ENCODE measurements at regions not wholly inside any gene's neighbourhood (a gene's known extent, or its start where the extent isn't known, plus 50 kb on each side); places are given as distances from the start of the nearest gene placed in this dataset.

DNA sequence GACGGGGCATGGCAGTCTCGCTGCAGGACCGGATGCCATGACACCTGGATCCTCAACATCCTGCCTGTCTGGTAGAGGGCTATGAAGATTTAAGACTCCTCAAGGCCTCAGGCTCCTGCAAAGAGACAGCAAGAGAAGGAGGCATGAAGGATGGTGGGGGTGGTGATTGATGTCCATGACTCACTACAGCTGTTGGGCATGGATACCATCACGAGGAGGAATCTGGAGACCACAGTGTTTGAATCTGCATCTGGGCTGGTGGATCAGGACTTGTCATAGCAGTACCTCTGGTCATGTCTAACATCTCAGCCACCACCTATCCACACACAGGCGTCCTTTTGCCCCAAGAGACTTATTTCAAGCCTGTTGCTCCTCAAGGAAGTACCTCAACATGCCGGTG is 50.2 kb upstream of the WSCD1 start:
- TF ChIP-seq, protein P1, sequence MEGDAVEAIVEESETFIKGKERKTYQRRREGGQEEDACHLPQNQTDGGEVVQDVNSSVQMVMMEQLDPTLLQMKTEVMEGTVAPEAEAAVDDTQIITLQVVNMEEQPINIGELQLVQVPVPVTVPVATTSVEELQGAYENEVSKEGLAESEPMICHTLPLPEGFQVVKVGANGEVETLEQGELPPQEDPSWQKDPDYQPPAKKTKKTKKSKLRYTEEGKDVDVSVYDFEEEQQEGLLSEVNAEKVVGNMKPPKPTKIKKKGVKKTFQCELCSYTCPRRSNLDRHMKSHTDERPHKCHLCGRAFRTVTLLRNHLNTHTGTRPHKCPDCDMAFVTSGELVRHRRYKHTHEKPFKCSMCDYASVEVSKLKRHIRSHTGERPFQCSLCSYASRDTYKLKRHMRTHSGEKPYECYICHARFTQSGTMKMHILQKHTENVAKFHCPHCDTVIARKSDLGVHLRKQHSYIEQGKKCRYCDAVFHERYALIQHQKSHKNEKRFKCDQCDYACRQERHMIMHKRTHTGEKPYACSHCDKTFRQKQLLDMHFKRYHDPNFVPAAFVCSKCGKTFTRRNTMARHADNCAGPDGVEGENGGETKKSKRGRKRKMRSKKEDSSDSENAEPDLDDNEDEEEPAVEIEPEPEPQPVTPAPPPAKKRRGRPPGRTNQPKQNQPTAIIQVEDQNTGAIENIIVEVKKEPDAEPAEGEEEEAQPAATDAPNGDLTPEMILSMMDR (IDR thresholded peaks at IDR 0.05): no peak
- TF ChIP-seq POLR2AphosphoS5 (IDR thresholded peaks at IDR 0.05; ENCODE audit: insufficient read depth in 1 of 2, low read depth in 1 of 2): no peak
